H1 (cell line): ENCODE measurements at regions not wholly inside any gene's neighbourhood (a gene's known extent, or its start where the extent isn't known, plus 50 kb on each side); places are given as distances from the start of the nearest gene placed in this dataset.

Experiments
- CTCF ChIA-PET: fragments of 300-600 bp; sonication (Branson Sonifier 250); formaldehyde crosslinking; loops from one replicate; lab custom pipeline; 2021; ENCODE audit not compliant: partially characterized antibody; lab: Charles Lee
- POLR2A ChIA-PET: fragments of 300-600 bp; sonication (Branson Sonifier 250); formaldehyde crosslinking; loops from one replicate; lab custom pipeline; 2021; ENCODE audit warnings: inconsistent platforms; ENCODE audit not compliant: partially characterized antibody; lab: Charles Lee
- DNase-seq, 2 experiments: peaks; one replicate each; pipeline versions ENCODE4 v3.0.0 to v3.0.0-alpha.2; 2010 to 2022; ENCODE audit warnings: low spot score in 2 of 2, low read depth in 1 of 2, mixed read lengths in 1 of 2
- FAIRE-seq: peaks from 2 replicates; lab custom pipeline; 2011; peaks lifted over from hg19 to GRCh38; lab: Jason Lieb, UNC
- H2AFZ ChIP-seq: 2 replicates; pipeline ENCODE4 v1.8.1; 2012; ENCODE audit warnings: low read length, inconsistent platforms
- H2AK5ac ChIP-seq: 2 replicates; pipeline ENCODE4 v1.6.1; 2013; ENCODE audit warnings: low read depth, low read length
- H2BK120ac ChIP-seq: replicated peaks from 2 replicates; pipeline ENCODE3; 2013; ENCODE audit warnings: low read depth, low read length, inconsistent platforms
- H2BK12ac ChIP-seq: 2 replicates; pipeline ENCODE4 v1.6.1; 2013; ENCODE audit warnings: low read depth, low read length
- H2BK15ac ChIP-seq: 2 replicates; pipeline ENCODE4 v1.6.1; 2013; ENCODE audit warnings: low read length
- H2BK20ac ChIP-seq: 2 replicates; pipeline ENCODE4 v1.6.1; 2013; ENCODE audit warnings: low read length
- H2BK5ac ChIP-seq: 2 replicates; pipeline ENCODE4 v1.6.1; 2013; ENCODE audit warnings: low read depth, low read length
- H3K14ac ChIP-seq: 2 replicates; pipeline ENCODE4 v1.6.1; 2013; ENCODE audit warnings: inconsistent platforms; ENCODE audit not compliant: insufficient read length
- H3K18ac ChIP-seq: 2 replicates; pipeline ENCODE4 v1.6.1; 2013; ENCODE audit warnings: low read length; ENCODE audit errors: extremely low read depth
- H3K23ac ChIP-seq: 2 replicates; pipeline ENCODE4 v1.6.1; 2013; ENCODE audit warnings: inconsistent platforms; ENCODE audit not compliant: insufficient read length
- H3K23me2 ChIP-seq: 2 replicates; pipeline ENCODE4 v1.6.1; 2013; ENCODE audit warnings: low read depth, low read length
- H3K27ac ChIP-seq: 2 replicates; pipeline ENCODE4 v1.6.1; 2011; ENCODE audit warnings: low read depth, low read length, inconsistent platforms
- H3K27me3 ChIP-seq, 4 experiments: replicated peaks in 1 of 4; 1 replicate in 1 of 4; 2 replicates in 3 of 4; pipeline versions ENCODE4 v1.6.1 to v1.8.1; 2011 to 2013; ENCODE audit warnings: low read length in 3 of 4, mild to moderate bottlenecking in 3 of 4, inconsistent platforms in 2 of 4, mixed read lengths in 2 of 4, moderate library complexity in 1 of 4; ENCODE audit not compliant: control insufficient read depth in 3 of 4, insufficient read depth in 3 of 4; ENCODE audit errors: extremely low read depth in 1 of 4
- H3K36me3 ChIP-seq, 4 experiments: 2 replicates each; pipeline versions ENCODE4 v1.6.1 to v1.8.1; 2011 to 2013; ENCODE audit warnings: mild to moderate bottlenecking in 4 of 4, low read length in 3 of 4, moderate library complexity in 2 of 4, control low read depth in 1 of 4, inconsistent platforms in 1 of 4; ENCODE audit not compliant: insufficient read depth in 4 of 4, control insufficient read depth in 2 of 4
- H3K4ac ChIP-seq: replicated peaks from 2 replicates; pipeline ENCODE3; 2013; ENCODE audit warnings: low read length, low read depth, mixed read lengths, inconsistent platforms; ENCODE audit not compliant: insufficient read length
- H3K4me1 ChIP-seq, 4 experiments: replicated peaks in 1 of 4; 1 replicate in 1 of 4; 2 replicates in 3 of 4; pipeline versions ENCODE4 v1.6.1 to v1.8.1; 2011 to 2013; ENCODE audit warnings: low read length in 3 of 4, inconsistent platforms in 2 of 4, mixed read lengths in 1 of 4; ENCODE audit not compliant: insufficient read depth in 4 of 4, control insufficient read depth in 3 of 4
- H3K4me2 ChIP-seq, 2 experiments: 2 replicates each; pipeline versions ENCODE4 v1.6.1 to v1.8.1; 2011 to 2013; ENCODE audit warnings: low read depth in 2 of 2, low read length in 2 of 2, control low read depth in 1 of 2, inconsistent platforms in 1 of 2, mild to moderate bottlenecking in 1 of 2; ENCODE audit not compliant: insufficient read depth in 1 of 2
- H3K4me3 ChIP-seq, 4 experiments: fragments of 200-600, 300-600 bp in 1 of 4; sonication (generic), shearing (Covaris generic), sonication (Bioruptor Twin) in 1 of 4; 2 replicates each; pipeline versions ENCODE4 v1.5.1 to v1.8.1; 2011 to 2016; ENCODE audit warnings: low read length in 4 of 4, low read depth in 3 of 4, control low read depth in 2 of 4, inconsistent platforms in 2 of 4, mild to moderate bottlenecking in 2 of 4, mixed read lengths in 1 of 4, moderate library complexity in 1 of 4; ENCODE audit not compliant: insufficient read depth in 2 of 4; ENCODE audit errors: extremely low read depth in 1 of 4
- H3K56ac ChIP-seq: replicated peaks from 2 replicates; pipeline ENCODE3; 2013; ENCODE audit warnings: low read depth, mild to moderate bottlenecking, mixed read lengths, low read length, inconsistent platforms; ENCODE audit not compliant: insufficient read length
- H3K79me1 ChIP-seq: 2 replicates; pipeline ENCODE4 v1.6.1; 2013; ENCODE audit warnings: low read depth, low read length, control low read depth
- H3K79me2 ChIP-seq, 2 experiments: 2 replicates each; pipeline versions ENCODE4 v1.6.1 to v1.8.1; 2012 to 2013; ENCODE audit warnings: low read length in 2 of 2, mild to moderate bottlenecking in 2 of 2, inconsistent platforms in 1 of 2; ENCODE audit not compliant: insufficient read depth in 2 of 2, control insufficient read depth in 1 of 2
- H3K9ac ChIP-seq, 4 experiments: replicated peaks in 1 of 4; 1 replicate in 1 of 4; 2 replicates in 3 of 4; pipeline versions ENCODE4 v1.6.1 to v1.8.1; 2011 to 2013; ENCODE audit warnings: low read depth in 3 of 4, low read length in 3 of 4, control low read depth in 2 of 4, mild to moderate bottlenecking in 2 of 4, moderate library complexity in 2 of 4, inconsistent platforms in 1 of 4; ENCODE audit errors: extremely low read depth in 1 of 4
- H3K9me3 ChIP-seq, 2 experiments: 2 replicates each; pipeline versions ENCODE4 v1.6.1 to v1.8.1; 2012 to 2013; ENCODE audit warnings: mild to moderate bottlenecking in 2 of 2, moderate library complexity in 2 of 2, control low read depth in 1 of 2, inconsistent platforms in 1 of 2, low read depth in 1 of 2, low read length in 1 of 2, mixed read lengths in 1 of 2; ENCODE audit not compliant: insufficient read depth in 2 of 2
- H4K20me1 ChIP-seq, 2 experiments: replicated peaks in 1 of 2; 2 replicates each; pipeline versions ENCODE3 to v1.8.1; 2011 to 2013; ENCODE audit warnings: inconsistent platforms in 2 of 2, low read length in 2 of 2, mild to moderate bottlenecking in 1 of 2; ENCODE audit not compliant: insufficient read depth in 2 of 2, control insufficient read depth in 1 of 2
- H4K5ac ChIP-seq: 2 replicates; pipeline ENCODE4 v1.6.1; 2013; ENCODE audit warnings: low read length, low read depth, mixed read lengths, inconsistent platforms; ENCODE audit not compliant: insufficient read length
- H4K8ac ChIP-seq: 2 replicates; pipeline ENCODE4 v1.8.0; 2013; ENCODE audit warnings: mild to moderate bottlenecking, moderate library complexity, low read length, inconsistent platforms; ENCODE audit not compliant: insufficient read depth; ENCODE audit errors: extremely low read depth
- H4K91ac ChIP-seq: replicated peaks from 2 replicates; pipeline ENCODE3; 2013; ENCODE audit warnings: low read length, mixed read lengths, inconsistent platforms; ENCODE audit not compliant: insufficient read length
- ASH2L ChIP-seq: fragments of 200-600, 300-600 bp; sonication (generic); IDR thresholded peaks from one replicate; pipeline ENCODE4 v1.7.1; 2017; ENCODE audit warnings: low read length
- CHD2 ChIP-seq: IDR thresholded peaks from 2 replicates; pipeline ENCODE4 v1.6.1; 2012; ENCODE audit warnings: low read length, improper control_type of control experiment
- EP300 ChIP-seq, 2 experiments: IDR thresholded peaks; 1 replicate in 1 of 2; 2 replicates in 1 of 2; pipeline ENCODE4 v1.6.1; 2011 to 2012; ENCODE audit warnings: low read depth in 2 of 2, low read length in 2 of 2, mild to moderate bottlenecking in 2 of 2, borderline replicate concordance in 1 of 2, inconsistent platforms in 1 of 2, moderate library complexity in 1 of 2
- GABPA ChIP-seq: IDR thresholded peaks from 2 replicates; pipeline ENCODE4 v1.6.1; 2011; ENCODE audit warnings: mild to moderate bottlenecking, low read length, moderate library complexity, borderline replicate concordance; ENCODE audit not compliant: insufficient read depth
- HDAC2 ChIP-seq, 2 experiments: fragments of 300-600 bp in 1 of 2; sonication (generic) in 1 of 2; IDR thresholded peaks; 2 replicates each; pipeline ENCODE4 v1.6.1; 2011 to 2012; ENCODE audit warnings: low read depth in 2 of 2, low read length in 2 of 2, mild to moderate bottlenecking in 2 of 2, moderate library complexity in 2 of 2, borderline replicate concordance in 1 of 2, inconsistent platforms in 1 of 2
- JUND ChIP-seq: IDR thresholded peaks from 2 replicates; pipeline ENCODE4 v1.6.1; 2011; ENCODE audit warnings: mild to moderate bottlenecking, improper control_type of control experiment, low read length
- POU5F1 ChIP-seq: IDR thresholded peaks from 2 replicates; pipeline ENCODE4 v1.6.1; 2011; ENCODE audit warnings: low read depth, mild to moderate bottlenecking, low read length, moderate library complexity
- SIX5 ChIP-seq: IDR thresholded peaks from 2 replicates; pipeline ENCODE4 v1.6.1; 2011; ENCODE audit warnings: mild to moderate bottlenecking, low read depth, low read length
- SRF ChIP-seq: IDR thresholded peaks from 2 replicates; pipeline ENCODE4 v1.6.1; 2011; ENCODE audit warnings: mild to moderate bottlenecking, low read depth, low read length, moderate library complexity
- YY1 ChIP-seq: IDR thresholded peaks from 2 replicates; pipeline ENCODE4 v1.6.1; 2011; ENCODE audit warnings: low read depth, mild to moderate bottlenecking, low read length
- ZNF274 ChIP-seq: IDR thresholded peaks from 2 replicates; pipeline ENCODE4 v1.7.0; 2012; ENCODE audit warnings: low read length, borderline replicate concordance; ENCODE audit errors: extremely low read depth
- WGBS, 2 experiments: shearing (Covaris generic) in 1 of 2; methylation state at CpG; one replicate each; pipeline versions ENCODE4 v1.1.6 to v1.1.7; 2013 to 2015; ENCODE audit warnings: low lambda C conversion rate in 2 of 2, mixed read lengths in 2 of 2, inconsistent platforms in 1 of 2, low coverage in 1 of 2, missing lambda C conversion rate in 1 of 2; ENCODE audit not compliant: insufficient replicate concordance in 2 of 2, insufficient coverage in 1 of 2, insufficient read length in 1 of 2; ENCODE audit errors: extremely low coverage in 1 of 2, missing lambda C conversion rate in 1 of 2; 5-methylcytosine and 5-hydroxymethylcytosine counted together
- TF ChIP-seq, protein P1 (sequence below): IDR thresholded peaks from 2 replicates; pipeline ENCODE4 v1.6.1; 2011; ENCODE audit warnings: low read length, improper control_type of control experiment

DNA sequence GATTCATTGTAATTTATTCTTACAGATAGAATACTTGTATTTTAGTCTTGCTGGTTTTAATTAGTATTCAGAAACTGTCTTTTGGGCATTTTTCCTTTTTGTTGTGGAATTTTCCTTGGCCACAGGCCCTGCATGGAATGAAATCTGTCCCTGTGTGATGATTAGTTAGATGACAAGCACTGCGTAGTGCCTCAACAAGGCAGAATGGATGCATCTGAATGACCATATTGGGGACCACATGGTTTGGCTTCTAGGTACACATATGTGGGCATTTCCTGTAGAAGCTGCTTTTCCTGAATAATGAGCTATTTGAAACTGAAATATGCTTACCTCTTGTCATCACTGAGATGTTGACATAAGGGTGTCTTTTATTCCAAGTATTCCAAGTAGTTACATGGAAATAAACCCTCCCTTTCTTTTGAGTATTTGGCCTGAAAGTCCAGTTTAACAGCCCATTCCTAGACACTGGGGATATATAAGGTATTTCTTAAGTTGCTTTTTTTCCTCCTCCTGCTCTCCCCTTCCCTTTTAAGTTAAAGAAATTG, 147.3 kb downstream of the YTHDC2 start:
- H2BK12ac ChIP-seq: no peak overlapping the region
- no peak overlapping the region for H3K14ac ChIP-seq
- H3K23me2 ChIP-seq: no peaks in the 10 kb centered on the region
- H3K18ac ChIP-seq: no peak overlapping the region
- no peak overlapping the region for H4K8ac ChIP-seq
- no peak overlapping the region for H4K91ac ChIP-seq
- H3K4me2 ChIP-seq: no peak overlapping the region
- ChIA-PET CTCF (interaction anchor here (0.8 to 8.2 kb wide), 4 partner anchors 19 to 535 kb away, joined by 3 to 77 read pairs (median 6); no protein-coding TSS in a partner anchor), POLR2A (no interaction called here)
- FAIRE-seq (no peak), DNase-seq (no peak)
- TF ChIP-seq YY1 (no peak), ZNF274 (no peak), ASH2L (no peak), GABPA (no peak), CHD2 (no peak), SRF (no peak), JUND (no peak), SIX5 (no peak), HDAC2 (IDR thresholded peaks at IDR 0.05; ENCODE audit: borderline replicate concordance in 1 of 2, low read depth in 2 of 2, low read length in 2 of 2) (no peak), EP300 (IDR thresholded peaks at IDR 0.05; ENCODE audit: borderline replicate concordance in 1 of 2, low read depth in 2 of 2, low read length in 2 of 2) (no peak), POU5F1 (no peak)
- TF ChIP-seq, protein P1, sequence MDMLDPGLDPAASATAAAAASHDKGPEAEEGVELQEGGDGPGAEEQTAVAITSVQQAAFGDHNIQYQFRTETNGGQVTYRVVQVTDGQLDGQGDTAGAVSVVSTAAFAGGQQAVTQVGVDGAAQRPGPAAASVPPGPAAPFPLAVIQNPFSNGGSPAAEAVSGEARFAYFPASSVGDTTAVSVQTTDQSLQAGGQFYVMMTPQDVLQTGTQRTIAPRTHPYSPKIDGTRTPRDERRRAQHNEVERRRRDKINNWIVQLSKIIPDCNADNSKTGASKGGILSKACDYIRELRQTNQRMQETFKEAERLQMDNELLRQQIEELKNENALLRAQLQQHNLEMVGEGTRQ: no peak
- H2BK5ac ChIP-seq: no peak overlapping the region
- no peak overlapping the region for H3K56ac ChIP-seq
- no peaks in the 10 kb centered on the region for H3K79me2 ChIP-seq
- no peaks in the 10 kb centered on the region; a peak in 1 of 7 replicates for H3K4me1 ChIP-seq
- no peak overlapping the region for H2AK5ac ChIP-seq
- no peak overlapping the region for H2BK20ac ChIP-seq
- no peaks in the 10 kb centered on the region for H4K20me1 ChIP-seq
- H3K36me3 ChIP-seq: no peaks in the 10 kb centered on the region
- WGBS, 2 experiments: 95% methylated on average over 1 of the region's 1 CpG; no CpG with 5 or more reads in 1 of the 2 experiments
- H3K4me3 ChIP-seq: no peak overlapping the region
- no peak overlapping the region for H3K27ac ChIP-seq
- no peak overlapping the region for H3K23ac ChIP-seq
- no peaks in the 10 kb centered on the region for H3K9me3 ChIP-seq
- H2BK15ac ChIP-seq: no peak overlapping the region
- H4K5ac ChIP-seq: no peak overlapping the region
- no peak overlapping the region for H2BK120ac ChIP-seq
- no peaks in the 10 kb centered on the region for H3K27me3 ChIP-seq
- H2AFZ ChIP-seq: no peak overlapping the region
- H3K9ac ChIP-seq: no peak overlapping the region
- no peaks in the 10 kb centered on the region for H3K79me1 ChIP-seq
- no peak overlapping the region for H3K4ac ChIP-seq
